K562 (cell line): ENCODE measurements at regions not wholly inside any gene's neighbourhood (a gene's known extent, or its start where the extent isn't known, plus 50 kb on each side); places are given as distances from the start of the nearest gene placed in this dataset.
A peak's percentile ranks its signal among the peaks of the same experiment; 100 is the strongest.

Experiments used
- ATAC-seq: fragments of 200-7000 bp; cut with Tn5 transposase; 3 replicates; pipeline ENCODE4 v1.9.1; 2020; ENCODE audit warnings: moderate library complexity
- BruUV-seq: library from RNA; stranded (reverse); fragments of 400-500 nt; replicated peaks from 2 replicates; lab custom pipeline; 2021; lab: Mats Ljungman, UMichigan
- CTCF ChIA-PET: fragments of 300-600 bp; formaldehyde crosslinking; extraction: SDS; loops from one replicate; lab custom pipeline; 2021; ENCODE audit warnings: low intra/inter-chr PET ratio; lab: Yijun Ruan, JAX
- POLR2A ChIA-PET: fragments of 300-600, 350-650 bp; sonication (Branson Sonifier 250); formaldehyde crosslinking; extraction: SDS; loops from one replicate; lab custom pipeline; 2021; ENCODE audit warnings: antibody characterized with exemption, inconsistent platforms; lab: Yijun Ruan, JAX
- DNase-seq, 4 experiments: peaks; one replicate each; pipeline versions ENCODE4 v3.0.0 to v3.0.0-alpha.2; 2011 to 2018; ENCODE audit warnings: low spot score in 3 of 4, mixed read lengths in 3 of 4; ENCODE audit errors: extremely low read depth in 1 of 4
- FAIRE-seq: peaks from 2 replicates; lab custom pipeline; 2011; peaks lifted over from hg19 to GRCh38; lab: Jason Lieb, UNC
- H2AFZ ChIP-seq: 2 replicates; pipeline ENCODE4 v1.6.0; 2011; ENCODE audit warnings: low read depth, low read length, control low read depth, inconsistent platforms
- H3K27ac ChIP-seq: fragments of 200-600 bp; 3 replicates; pipeline ENCODE4 v1.8.0; 2011; ENCODE audit warnings: low read depth, mild to moderate bottlenecking, control low read depth, inconsistent platforms, low read length, moderate library complexity, mixed read lengths; ENCODE audit errors: extremely low read depth
- H3K27me3 ChIP-seq, 2 experiments: fragments of 300-600 bp in 1 of 2; 2 replicates in 1 of 2; 3 replicates in 1 of 2; pipeline versions ENCODE4 v1.6.0 to v1.8.0; 2011; ENCODE audit warnings: inconsistent platforms in 2 of 2, low read length in 2 of 2, mild to moderate bottlenecking in 1 of 2, mixed read lengths in 1 of 2, moderate library complexity in 1 of 2; ENCODE audit not compliant: control insufficient read depth in 2 of 2, insufficient read depth in 2 of 2
- H3K36me3 ChIP-seq: fragments of 300-600 bp; 3 replicates; pipeline ENCODE4 v1.8.0; 2011; ENCODE audit warnings: mild to moderate bottlenecking, low read length, inconsistent platforms; ENCODE audit not compliant: control insufficient read depth, insufficient read depth
- H3K4me1 ChIP-seq, 2 experiments: fragments of 200-600 bp in 1 of 2; replicated peaks in 1 of 2; 2 replicates in 1 of 2; 3 replicates in 1 of 2; pipeline versions ENCODE4 v1.5.1 to v1.8.0; 2011; ENCODE audit warnings: inconsistent platforms in 2 of 2, low read length in 2 of 2, mild to moderate bottlenecking in 1 of 2, mixed read lengths in 1 of 2, moderate library complexity in 1 of 2; ENCODE audit not compliant: control insufficient read depth in 2 of 2, insufficient read depth in 2 of 2
- H3K4me2 ChIP-seq: 2 replicates; pipeline ENCODE4 v1.6.1; 2011; ENCODE audit warnings: low read length, control low read depth, inconsistent platforms, mixed read lengths; ENCODE audit not compliant: insufficient read depth
- H3K4me3 ChIP-seq: fragments of 200-600 bp; sonication (generic), shearing (Covaris generic); 2 replicates; pipeline ENCODE4 v1.5.1; 2016; ENCODE audit warnings: control low read depth, inconsistent platforms
- H3K79me2 ChIP-seq: fragments of 200-600 bp; 3 replicates; pipeline ENCODE4 v1.8.0; 2011; ENCODE audit warnings: low read length, inconsistent platforms; ENCODE audit not compliant: control insufficient read depth, insufficient read depth
- H3K9ac ChIP-seq, 2 experiments: 2 replicates each; pipeline versions ENCODE4 v1.6.0 to v1.6.1; 2011; ENCODE audit warnings: low read depth in 2 of 2, low read length in 2 of 2, control low read depth in 1 of 2, inconsistent platforms in 1 of 2, mild to moderate bottlenecking in 1 of 2, mixed read lengths in 1 of 2; ENCODE audit not compliant: insufficient read depth in 1 of 2
- H3K9me1 ChIP-seq: one replicate; pipeline ENCODE4 v1.6.0; 2011; ENCODE audit warnings: inconsistent platforms, mild to moderate bottlenecking, low read length, moderate library complexity; ENCODE audit not compliant: control insufficient read depth, insufficient read depth
- H3K9me3 ChIP-seq: replicated peaks from 2 replicates; pipeline ENCODE4 v1.5.1; 2011; ENCODE audit warnings: low read depth, low read length, inconsistent platforms; ENCODE audit not compliant: control insufficient read depth, insufficient read depth
- H4K20me1 ChIP-seq: replicated peaks from 2 replicates; pipeline ENCODE4 v1.6.1; 2011; ENCODE audit warnings: low read length, inconsistent platforms, mixed read lengths; ENCODE audit not compliant: control insufficient read depth, insufficient read depth
- ASH1L ChIP-seq: fragments of 450-650 bp; IDR thresholded peaks from 2 replicates; pipeline ENCODE4 v1.6.1; 2018; ENCODE audit warnings: borderline replicate concordance, mild to moderate bottlenecking, low read depth; ENCODE audit not compliant: partially characterized antibody
- CREBBP ChIP-seq: IDR thresholded peaks from one replicate; pipeline ENCODE4 v1.6.1; 2012; ENCODE audit warnings: low read depth, mild to moderate bottlenecking, control low read depth, inconsistent platforms, low read length
- PML ChIP-seq: IDR thresholded peaks from 2 replicates; pipeline ENCODE4 v1.6.1; 2012; ENCODE audit warnings: low read length, inconsistent platforms
- POLR2AphosphoS5 ChIP-seq: IDR thresholded peaks from 2 replicates; pipeline ENCODE4 v1.6.1; 2011; ENCODE audit warnings: mild to moderate bottlenecking, low read depth, low read length, moderate library complexity; ENCODE audit not compliant: control insufficient read depth, insufficient read depth
- TEAD1 ChIP-seq, 2 experiments: fragments of 450-650 bp in 1 of 2; sonication (generic) in 1 of 2; formaldehyde crosslinking; IDR thresholded peaks; 2 replicates each; pipeline versions ENCODE4 v1.4.0 to v1.8.0; 2020 to 2022; ENCODE audit warnings: mild to moderate bottlenecking in 2 of 2, missing genetic modification reagents in 1 of 2
- TFAM ChIP-seq: fragments of 250-450 bp; sonication (Bioruptor Pico); conservative IDR thresholded peaks from 2 replicates; pipeline ENCODE4 v1.5.0; 2021; ENCODE audit warnings: mild to moderate bottlenecking, moderate library complexity
- WGBS: fragments of 100-300 bp; shearing (Covaris generic); methylation state at CpG from one replicate; pipeline ENCODE4 v1.1.6; 2016; ENCODE audit warnings: low coverage, mixed read lengths; ENCODE audit not compliant: insufficient coverage; ENCODE audit errors: missing lambda C conversion rate; 5-methylcytosine and 5-hydroxymethylcytosine counted together
- in situ Hi-C: fragments of 300-500 bp; cut with MboI; formaldehyde crosslinking; loops from 4 replicates; pipeline ENCODE4 v1.15.0; 2018; ENCODE audit warnings: inconsistent platforms, mixed read lengths
- intact Hi-C: fragments of 100-400 bp; cut with micrococcal nuclease; formaldehyde crosslinking; loops from 2 replicates; pipeline ENCODE4 v1.14.2; 2022
- TF ChIP-seq, protein P1 (sequence below): fragments of 150-350 bp; conservative IDR thresholded peaks from 2 replicates; pipeline ENCODE4 v1.6.1; 2014; ENCODE audit warnings: low read length

- no TSS peak for BruUV-seq
- Histone ChIP-seq H3K27ac (no peak overlapping the region), H3K36me3 (no peaks in the 10 kb centered on the region), H3K79me2 (no peaks in the 10 kb centered on the region), H3K4me3 (no peak overlapping the region), H2AFZ (no peak overlapping the region), H3K4me2 (no peak overlapping the region), H3K9me3 (no peaks in the 10 kb centered on the region), H4K20me1 (no peaks in the 10 kb centered on the region), H3K9me1 (no peaks in the 10 kb centered on the region), H3K4me1 (no peaks in the 10 kb centered on the region), H3K27me3 (peaks cover 34 to 49% of the 10 kb centered on the region in 2 experiments), H3K9ac (no peak overlapping the region)
- TF ChIP-seq ASH1L: no peak
- no peak for TF ChIP-seq TFAM
- TF ChIP-seq PML: no peak
- no peak for TF ChIP-seq TEAD1 (CRISPR knock-in tag; IDR thresholded peaks at IDR 0.05)
- no peak for TF ChIP-seq POLR2AphosphoS5
- TF ChIP-seq CREBBP: no peak
- TF ChIP-seq, protein P1, sequence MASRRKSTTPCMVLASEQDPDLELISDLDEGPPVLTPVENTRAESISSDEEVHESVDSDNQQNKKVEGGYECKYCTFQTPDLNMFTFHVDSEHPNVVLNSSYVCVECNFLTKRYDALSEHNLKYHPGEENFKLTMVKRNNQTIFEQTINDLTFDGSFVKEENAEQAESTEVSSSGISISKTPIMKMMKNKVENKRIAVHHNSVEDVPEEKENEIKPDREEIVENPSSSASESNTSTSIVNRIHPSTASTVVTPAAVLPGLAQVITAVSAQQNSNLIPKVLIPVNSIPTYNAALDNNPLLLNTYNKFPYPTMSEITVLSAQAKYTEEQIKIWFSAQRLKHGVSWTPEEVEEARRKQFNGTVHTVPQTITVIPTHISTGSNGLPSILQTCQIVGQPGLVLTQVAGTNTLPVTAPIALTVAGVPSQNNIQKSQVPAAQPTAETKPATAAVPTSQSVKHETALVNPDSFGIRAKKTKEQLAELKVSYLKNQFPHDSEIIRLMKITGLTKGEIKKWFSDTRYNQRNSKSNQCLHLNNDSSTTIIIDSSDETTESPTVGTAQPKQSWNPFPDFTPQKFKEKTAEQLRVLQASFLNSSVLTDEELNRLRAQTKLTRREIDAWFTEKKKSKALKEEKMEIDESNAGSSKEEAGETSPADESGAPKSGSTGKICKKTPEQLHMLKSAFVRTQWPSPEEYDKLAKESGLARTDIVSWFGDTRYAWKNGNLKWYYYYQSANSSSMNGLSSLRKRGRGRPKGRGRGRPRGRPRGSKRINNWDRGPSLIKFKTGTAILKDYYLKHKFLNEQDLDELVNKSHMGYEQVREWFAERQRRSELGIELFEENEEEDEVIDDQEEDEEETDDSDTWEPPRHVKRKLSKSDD: no peak
- ATAC-seq (peak; percentile 30), DNase-seq (no peak), FAIRE-seq (no peak)
- in situ Hi-C loops (no loop called here), intact Hi-C loops (no loop called here)
- POLR2A ChIA-PET: interaction anchor here (0.9 to 1.1 kb wide), 3 partner anchors 18 to 416 kb away, joined by 3 to 4 read pairs (median 4); no protein-coding TSS in a partner anchor
- WGBS: 1% methylated on average over 12 of the region's 12 CpGs
- CTCF ChIA-PET: no interaction called here
Observed at GRCh38 chr1:36534711-36535412, 52.1 kb upstream of the CSF3R start.
